ENCODE measurements at regions not wholly inside any gene's neighbourhood (a gene's known extent, or its start where the extent isn't known, plus 50 kb on each side); places are given as distances from the start of the nearest gene placed in this dataset.

- H3K4me1 ChIP-seq (ENCODE audit: low read depth): no peaks in the 10 kb centered on the region
- TF ChIP-seq, protein P1, sequence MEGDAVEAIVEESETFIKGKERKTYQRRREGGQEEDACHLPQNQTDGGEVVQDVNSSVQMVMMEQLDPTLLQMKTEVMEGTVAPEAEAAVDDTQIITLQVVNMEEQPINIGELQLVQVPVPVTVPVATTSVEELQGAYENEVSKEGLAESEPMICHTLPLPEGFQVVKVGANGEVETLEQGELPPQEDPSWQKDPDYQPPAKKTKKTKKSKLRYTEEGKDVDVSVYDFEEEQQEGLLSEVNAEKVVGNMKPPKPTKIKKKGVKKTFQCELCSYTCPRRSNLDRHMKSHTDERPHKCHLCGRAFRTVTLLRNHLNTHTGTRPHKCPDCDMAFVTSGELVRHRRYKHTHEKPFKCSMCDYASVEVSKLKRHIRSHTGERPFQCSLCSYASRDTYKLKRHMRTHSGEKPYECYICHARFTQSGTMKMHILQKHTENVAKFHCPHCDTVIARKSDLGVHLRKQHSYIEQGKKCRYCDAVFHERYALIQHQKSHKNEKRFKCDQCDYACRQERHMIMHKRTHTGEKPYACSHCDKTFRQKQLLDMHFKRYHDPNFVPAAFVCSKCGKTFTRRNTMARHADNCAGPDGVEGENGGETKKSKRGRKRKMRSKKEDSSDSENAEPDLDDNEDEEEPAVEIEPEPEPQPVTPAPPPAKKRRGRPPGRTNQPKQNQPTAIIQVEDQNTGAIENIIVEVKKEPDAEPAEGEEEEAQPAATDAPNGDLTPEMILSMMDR (IDR thresholded peaks at IDR 0.05; ENCODE audit: low read depth, low read length): no peak
- H3K27ac ChIP-seq: no peak overlapping the region
- H3K27me3 ChIP-seq: peaks cover 3% of the 10 kb centered on the region
- no peak overlapping the region for H3K4me3 ChIP-seq
- no peak for DNase-seq (ENCODE audit: low read depth in 1 of 2, low spot score in 1 of 2)
- no peaks in the 10 kb centered on the region for H3K9me3 ChIP-seq (ENCODE audit: low read depth)
- no peaks in the 10 kb centered on the region for H3K36me3 ChIP-seq
These were observed 301.4 kb upstream of the TNP1 start for GRCh38 chr2:217160978-217161973.

GRCh38 chr2:217160103-217160743, 300.4 kb upstream of the TNP1 start:
- TF ChIP-seq, protein P1 (IDR thresholded peaks at IDR 0.05; ENCODE audit: low read depth, low read length): no peak
- DNase-seq (ENCODE audit: low read depth in 1 of 2, low spot score in 1 of 2): no peak
- H3K4me1 ChIP-seq (ENCODE audit: low read depth): no peaks in the 10 kb centered on the region
- H3K27ac ChIP-seq: no peak overlapping the region
- H3K4me3 ChIP-seq: no peak overlapping the region
- no peaks in the 10 kb centered on the region for H3K9me3 ChIP-seq (ENCODE audit: low read depth)
- no peaks in the 10 kb centered on the region for H3K36me3 ChIP-seq
- H3K27me3 ChIP-seq: peaks cover 3% of the 10 kb centered on the region

- H3K9me3 ChIP-seq (ENCODE audit: low read depth): no peaks in the 10 kb centered on the region
- H3K36me3 ChIP-seq: no peaks in the 10 kb centered on the region
- DNase-seq (ENCODE audit: low read depth in 1 of 2, low spot score in 1 of 2): no peak
- peaks cover 3% of the 10 kb centered on the region for H3K27me3 ChIP-seq
- no peaks in the 10 kb centered on the region for H3K4me1 ChIP-seq (ENCODE audit: low read depth)
- no peak overlapping the region for H3K4me3 ChIP-seq
- TF ChIP-seq, protein P1 (IDR thresholded peaks at IDR 0.05; ENCODE audit: low read depth, low read length): no peak
- no peak overlapping the region for H3K27ac ChIP-seq
These were observed 299.1 kb upstream of the TNP1 start for GRCh38 chr2:217158928-217159327.

DNA sequence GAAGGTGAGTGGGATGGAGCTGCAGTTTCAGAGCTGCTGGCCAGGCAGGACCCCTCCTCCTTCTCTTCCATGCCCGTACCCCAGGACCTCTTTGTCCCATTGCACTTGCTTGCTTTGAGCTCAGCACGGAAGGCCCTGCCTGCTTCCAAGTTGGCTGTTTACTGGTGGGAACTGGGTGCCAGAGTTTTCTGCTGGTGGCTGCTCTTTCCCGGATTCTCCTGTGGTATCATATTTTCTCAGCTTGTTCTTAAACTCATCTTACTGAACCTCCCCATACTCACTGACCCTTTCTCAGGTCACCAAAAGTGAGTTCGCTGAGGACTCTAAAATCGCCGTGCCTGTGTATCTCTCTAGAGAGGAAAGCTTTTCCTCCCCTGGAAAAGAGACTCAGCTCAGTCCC, 297.7 kb upstream of the TNP1 start:
- peaks cover 3% of the 10 kb centered on the region for H3K27me3 ChIP-seq
- DNase-seq (ENCODE audit: low read depth in 1 of 2, low spot score in 1 of 2): no peak
- H3K4me1 ChIP-seq (ENCODE audit: low read depth): peaks cover 2% of the 10 kb centered on the region
- H3K4me3 ChIP-seq: no peak overlapping the region
- H3K36me3 ChIP-seq: no peaks in the 10 kb centered on the region
- H3K27ac ChIP-seq: no peak overlapping the region
- H3K9me3 ChIP-seq (ENCODE audit: low read depth): no peaks in the 10 kb centered on the region
- TF ChIP-seq, protein P1 (IDR thresholded peaks at IDR 0.05; ENCODE audit: low read depth, low read length): no peak

- TF ChIP-seq, protein P1 (IDR thresholded peaks at IDR 0.05; ENCODE audit: low read depth, low read length): no peak
- Histone ChIP-seq H3K9me3 (ENCODE audit: low read depth) (no peaks in the 10 kb centered on the region), H3K4me3 (no peak overlapping the region), H3K36me3 (no peaks in the 10 kb centered on the region), H3K4me1 (ENCODE audit: low read depth) (peaks cover 2% of the 10 kb centered on the region), H3K27ac (no peak overlapping the region), H3K27me3 (peaks cover 3% of the 10 kb centered on the region)
- DNase-seq (ENCODE audit: low read depth in 1 of 2, low spot score in 1 of 2): no peak
These were observed 296.9 kb upstream of the TNP1 start for GRCh38 chr2:217156801-217157200.
